HG02763 (cell line): ENCODE measurements at regions not wholly inside any gene's neighbourhood (a gene's known extent, or its start where the extent isn't known, plus 50 kb on each side); places are given as distances from the start of the nearest gene placed in this dataset.
"Not testable (repeated sequence)": the region's sequence is repeated elsewhere in the genome, so short reads cannot be mapped to it uniquely, and the experiment has no call there.

Experiments used
- ATAC-seq: cut with Tn5 transposase; IDR thresholded peaks from one replicate; pipeline ENCODE4 v1.9.1; 2021; ENCODE audit warnings: mild to moderate bottlenecking, moderate library complexity; ENCODE audit not compliant: unreplicated experiment

- ATAC-seq, result no peak
These were observed 82.4 kb upstream of the SGCG start for GRCh38 chr13:23098161-23098907.

- no peak for ATAC-seq
These were observed 75.7 kb upstream of the SGCG start for GRCh38 chr13:23105051-23105450.

- no peak for ATAC-seq
These were observed 73.1 kb upstream of the SGCG start for GRCh38 chr13:23107665-23108064.

- no peak for ATAC-seq
These were observed 61.6 kb upstream of the SGCG start for GRCh38 chr13:23119131-23119530.

GRCh38 chr13:23127540-23127939 lies 53.2 kb upstream of the SGCG start:
- ATAC-seq, result not testable (repeated sequence)

- no peak for ATAC-seq
These were observed 51.4 kb upstream of the SGCG start for GRCh38 chr13:23129331-23129730.
